Coronary artery (tissue), 2 donors: ENCODE measurements at regions not wholly inside any gene's neighbourhood (a gene's known extent, or its start where the extent isn't known, plus 50 kb on each side); places are given as distances from the start of the nearest gene placed in this dataset.

ENCODE experiments used
- DNase-seq: peaks from one replicate; pipeline ENCODE4 v3.0.0-alpha.2; 2017; ENCODE audit warnings: low spot score
- H3K27ac ChIP-seq, 2 donors: fragments of 200-600 bp; sonication (generic); one replicate each; pipeline ENCODE4 v1.5.1; 2016 to 2019
- H3K4me3 ChIP-seq: fragments of 200-600 bp; sonication (generic); 2 replicates; pipeline ENCODE4 v1.5.1; 2016; ENCODE audit warnings: mild to moderate bottlenecking, moderate library complexity
- TF ChIP-seq, protein P1 (sequence below): fragments of 200-600 bp; sonication (generic); IDR thresholded peaks from one replicate; pipeline ENCODE4 v1.5.1; 2019; ENCODE audit warnings: antibody characterized with exemption

DNA sequence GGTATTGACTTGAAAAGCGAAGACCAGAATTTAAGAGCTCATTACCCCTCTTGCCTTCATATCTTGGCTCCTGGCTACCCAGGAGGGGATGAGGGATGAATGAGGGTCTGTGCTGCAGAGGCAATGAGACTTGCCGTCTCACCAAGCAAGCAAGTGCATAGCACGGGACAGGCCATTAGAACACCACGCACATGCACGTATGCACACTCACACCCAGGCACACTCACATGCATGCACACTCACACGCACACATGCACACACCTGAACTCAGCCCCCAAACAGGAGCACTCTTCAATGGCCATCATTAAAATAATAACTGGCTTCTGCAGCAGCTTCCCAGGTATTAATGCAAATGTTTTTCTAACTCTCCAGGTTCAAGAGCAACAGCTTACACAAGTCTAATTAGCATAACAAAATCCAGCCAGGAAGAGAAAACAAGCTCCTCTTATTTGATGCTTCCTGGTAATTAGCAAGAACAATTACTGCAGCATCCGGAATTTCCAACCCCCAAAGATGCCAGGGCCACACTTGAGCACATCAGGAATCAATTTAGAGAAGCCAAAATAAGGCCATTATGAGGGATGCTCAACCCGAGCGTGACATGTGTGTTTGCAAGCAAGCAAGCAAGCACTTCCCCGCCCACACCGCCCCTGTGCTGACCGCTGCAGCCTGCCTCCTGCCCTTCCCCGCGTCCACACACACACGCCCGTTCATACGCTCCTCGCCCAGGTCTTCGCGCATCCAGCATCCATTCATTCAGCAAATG, 171.6 kb upstream of the TNRC6C start:
- no peak overlapping the region for H3K4me3 ChIP-seq
- no peak for DNase-seq
- TF ChIP-seq, protein P1, sequence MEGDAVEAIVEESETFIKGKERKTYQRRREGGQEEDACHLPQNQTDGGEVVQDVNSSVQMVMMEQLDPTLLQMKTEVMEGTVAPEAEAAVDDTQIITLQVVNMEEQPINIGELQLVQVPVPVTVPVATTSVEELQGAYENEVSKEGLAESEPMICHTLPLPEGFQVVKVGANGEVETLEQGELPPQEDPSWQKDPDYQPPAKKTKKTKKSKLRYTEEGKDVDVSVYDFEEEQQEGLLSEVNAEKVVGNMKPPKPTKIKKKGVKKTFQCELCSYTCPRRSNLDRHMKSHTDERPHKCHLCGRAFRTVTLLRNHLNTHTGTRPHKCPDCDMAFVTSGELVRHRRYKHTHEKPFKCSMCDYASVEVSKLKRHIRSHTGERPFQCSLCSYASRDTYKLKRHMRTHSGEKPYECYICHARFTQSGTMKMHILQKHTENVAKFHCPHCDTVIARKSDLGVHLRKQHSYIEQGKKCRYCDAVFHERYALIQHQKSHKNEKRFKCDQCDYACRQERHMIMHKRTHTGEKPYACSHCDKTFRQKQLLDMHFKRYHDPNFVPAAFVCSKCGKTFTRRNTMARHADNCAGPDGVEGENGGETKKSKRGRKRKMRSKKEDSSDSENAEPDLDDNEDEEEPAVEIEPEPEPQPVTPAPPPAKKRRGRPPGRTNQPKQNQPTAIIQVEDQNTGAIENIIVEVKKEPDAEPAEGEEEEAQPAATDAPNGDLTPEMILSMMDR, result no peak
- no peak overlapping the region for H3K27ac ChIP-seq

DNA sequence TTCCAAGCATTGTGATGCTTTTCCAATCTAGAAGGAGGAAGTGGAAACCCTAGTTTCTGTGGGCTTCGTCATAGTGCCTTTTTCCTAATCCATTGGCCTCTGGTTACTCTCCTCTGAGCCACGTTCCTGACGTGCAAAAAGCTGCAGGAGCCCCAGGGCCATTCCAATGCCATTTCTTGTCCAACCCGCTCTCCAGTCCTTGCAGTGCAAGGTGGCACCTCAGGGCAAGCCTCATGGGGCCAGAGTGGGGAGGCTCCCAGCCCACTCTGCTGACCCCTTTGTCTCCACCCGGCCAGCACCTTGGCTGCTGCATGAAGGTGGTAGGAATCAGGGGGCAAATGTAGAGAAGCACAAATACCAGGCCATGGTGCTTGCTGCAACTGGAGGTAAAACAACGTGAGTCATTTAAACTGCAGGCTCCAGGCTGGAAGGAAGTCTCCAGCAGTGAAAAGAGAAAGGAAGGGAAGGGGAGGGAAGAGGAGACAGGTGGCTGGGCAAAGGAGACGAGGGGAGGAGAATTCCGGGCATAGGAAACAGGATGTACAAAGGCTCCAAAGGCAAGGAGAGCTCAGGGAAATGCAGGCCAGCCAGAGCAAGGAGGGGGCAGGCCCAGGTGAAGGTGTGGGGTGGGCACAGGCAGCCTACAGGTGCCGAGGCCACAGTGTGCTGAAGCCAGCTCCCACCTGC, 168.2 kb upstream of the TNRC6C start:
- no peak overlapping the region for H3K4me3 ChIP-seq
- TF ChIP-seq, protein P1, result no peak
- DNase-seq, result no peak
- H3K27ac ChIP-seq, result no peak overlapping the region

- no peak overlapping the region for H3K27ac ChIP-seq
- TF ChIP-seq, protein P1, result no peak
- H3K4me3 ChIP-seq, result no peak overlapping the region
- DNase-seq, result no peak
Measured at GRCh38 chr17:77792626-77793025, 165.9 kb upstream of the TNRC6C start.

DNA sequence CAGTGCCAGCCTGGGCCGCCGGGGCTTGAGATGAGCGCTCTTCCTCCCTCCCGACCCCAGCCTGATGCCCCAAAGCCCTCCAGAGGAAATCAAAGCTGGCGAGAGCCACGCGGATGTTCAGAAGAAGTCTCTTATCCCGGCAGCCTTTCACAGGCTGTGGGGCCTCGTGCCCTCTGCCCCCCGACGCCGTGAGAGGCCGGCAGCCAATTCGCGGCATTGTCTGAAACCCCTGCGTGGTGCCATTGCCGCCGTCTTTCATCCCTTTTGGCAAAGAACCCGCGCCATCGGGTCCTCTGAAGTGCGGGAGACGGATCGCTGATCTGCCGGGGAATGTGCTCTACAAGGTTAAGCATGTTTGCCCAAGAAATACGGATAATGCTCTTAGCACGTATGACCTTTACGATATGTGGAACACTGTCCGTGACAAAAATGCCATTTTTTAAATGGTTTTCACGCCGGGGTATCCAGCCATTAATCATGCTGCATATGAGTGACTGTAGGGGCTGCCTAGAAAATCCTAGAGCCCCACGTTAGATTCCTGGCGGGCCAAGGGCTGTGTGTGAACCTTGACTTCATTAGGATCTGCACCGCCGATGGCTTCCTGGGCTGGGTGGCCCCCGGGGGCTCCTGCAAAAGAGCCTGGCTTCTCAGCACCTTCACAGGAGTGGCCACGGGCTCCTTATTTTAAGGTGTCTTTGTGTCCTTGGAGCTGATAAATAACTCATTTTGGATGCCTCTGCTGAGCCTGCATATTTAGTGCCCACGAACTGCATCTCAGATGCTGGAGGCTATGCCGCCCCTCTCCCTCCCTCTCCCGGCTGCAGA, 165.1 kb upstream of the TNRC6C start:
- DNase-seq, result no peak
- no peak overlapping the region for H3K27ac ChIP-seq
- TF ChIP-seq, protein P1, result no peak
- no peak overlapping the region for H3K4me3 ChIP-seq

GRCh38 chr17:77793971-77794235, 164.6 kb upstream of the TNRC6C start:
- Histone ChIP-seq H3K27ac (no peak overlapping the region), H3K4me3 (no peak overlapping the region)
- DNase-seq, result no peak
- TF ChIP-seq, protein P1, result no peak

- no peak overlapping the region for H3K4me3 ChIP-seq
- peak overlapping the region in 1 of 2 donors; percentile 90 for H3K27ac ChIP-seq
- TF ChIP-seq, protein P1, result no peak
- DNase-seq, result no peak
Measured at GRCh38 chr17:77794846-77795245, 163.7 kb upstream of the TNRC6C start.
